Neural cell (in vitro differentiated cells): ENCODE measurements at regions not wholly inside any gene's neighbourhood (a gene's known extent, or its start where the extent isn't known, plus 50 kb on each side); places are given as distances from the start of the nearest gene placed in this dataset.

Source experiments
- EP300 ChIP-seq: fragments of 450-650 bp; conservative IDR thresholded peaks from 2 replicates; pipeline ENCODE4 v1.6.1; 2014; ENCODE audit warnings: antibody characterized with exemption, mild to moderate bottlenecking, moderate library complexity; ENCODE audit not compliant: poor library complexity, severe bottlenecking
- EZH2 ChIP-seq: fragments of 200-600, 300-800 bp; shearing (Covaris generic), sonication (generic); IDR thresholded peaks from 2 replicates; pipeline ENCODE4 v1.6.1; 2014; ENCODE audit warnings: antibody characterized with exemption, low read length, borderline replicate concordance, mild to moderate bottlenecking; ENCODE audit not compliant: insufficient read depth, poor library complexity, severe bottlenecking
- MXI1 ChIP-seq: fragments of 450-650 bp; conservative IDR thresholded peaks from 2 replicates; pipeline ENCODE4 v1.6.1; 2014; ENCODE audit warnings: antibody characterized with exemption, mild to moderate bottlenecking; ENCODE audit not compliant: poor library complexity, severe bottlenecking
- POLR2AphosphoS5 ChIP-seq: IDR thresholded peaks from 2 replicates; pipeline ENCODE4 v1.6.1; 2012
- RAD21 ChIP-seq: fragments of 450-650 bp; conservative IDR thresholded peaks from 2 replicates; pipeline ENCODE4 v1.6.1; 2014; ENCODE audit warnings: antibody characterized with exemption, mild to moderate bottlenecking, moderate library complexity
- REST ChIP-seq: IDR thresholded peaks from 2 replicates; pipeline ENCODE4 v1.6.1; 2012; ENCODE audit warnings: borderline replicate concordance
- SMC3 ChIP-seq: fragments of 450-650 bp; conservative IDR thresholded peaks from 2 replicates; pipeline ENCODE4 v1.6.1; 2014; ENCODE audit warnings: antibody characterized with exemption, mild to moderate bottlenecking, moderate library complexity; ENCODE audit not compliant: poor library complexity
- TAF1 ChIP-seq: IDR thresholded peaks from 2 replicates; pipeline ENCODE4 v1.6.1; 2012; ENCODE audit warnings: low read depth
- TF ChIP-seq, protein P1 (sequence below): fragments of 450-650 bp; IDR thresholded peaks from 2 replicates; pipeline ENCODE4 v1.5.1; 2014; ENCODE audit warnings: antibody characterized with exemption, mild to moderate bottlenecking, moderate library complexity; ENCODE audit not compliant: poor library complexity, severe bottlenecking

DNA sequence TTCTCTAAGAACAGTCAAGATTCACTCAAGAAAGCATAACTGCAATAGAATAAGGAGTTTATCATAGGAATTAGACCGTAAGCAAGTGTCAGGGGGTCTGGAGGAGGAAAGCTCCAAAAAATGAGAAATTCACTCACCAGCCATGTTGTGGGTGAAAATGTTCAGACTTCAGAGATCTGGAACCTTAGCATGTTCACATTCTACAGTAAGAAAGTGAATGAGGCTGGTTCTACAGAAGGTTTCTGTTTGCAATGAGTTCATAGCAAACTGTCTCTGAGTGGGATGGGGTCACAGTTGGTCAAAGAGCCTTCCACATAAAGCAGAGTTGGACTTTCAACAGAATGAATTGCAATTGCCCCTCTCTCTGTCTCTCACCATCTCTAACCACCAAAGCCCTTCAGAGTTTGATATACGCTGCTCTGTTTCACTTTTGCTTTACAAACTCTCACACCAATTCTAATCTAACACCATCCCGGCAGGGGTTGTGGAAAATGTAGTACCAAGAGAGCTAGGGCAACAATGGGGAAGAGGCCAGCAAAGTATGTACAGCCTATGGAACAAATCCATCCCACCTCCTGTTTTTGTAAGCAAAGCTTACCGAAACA lies 581.8 kb upstream of the UBE2E2 start:
- TF ChIP-seq, protein P1, sequence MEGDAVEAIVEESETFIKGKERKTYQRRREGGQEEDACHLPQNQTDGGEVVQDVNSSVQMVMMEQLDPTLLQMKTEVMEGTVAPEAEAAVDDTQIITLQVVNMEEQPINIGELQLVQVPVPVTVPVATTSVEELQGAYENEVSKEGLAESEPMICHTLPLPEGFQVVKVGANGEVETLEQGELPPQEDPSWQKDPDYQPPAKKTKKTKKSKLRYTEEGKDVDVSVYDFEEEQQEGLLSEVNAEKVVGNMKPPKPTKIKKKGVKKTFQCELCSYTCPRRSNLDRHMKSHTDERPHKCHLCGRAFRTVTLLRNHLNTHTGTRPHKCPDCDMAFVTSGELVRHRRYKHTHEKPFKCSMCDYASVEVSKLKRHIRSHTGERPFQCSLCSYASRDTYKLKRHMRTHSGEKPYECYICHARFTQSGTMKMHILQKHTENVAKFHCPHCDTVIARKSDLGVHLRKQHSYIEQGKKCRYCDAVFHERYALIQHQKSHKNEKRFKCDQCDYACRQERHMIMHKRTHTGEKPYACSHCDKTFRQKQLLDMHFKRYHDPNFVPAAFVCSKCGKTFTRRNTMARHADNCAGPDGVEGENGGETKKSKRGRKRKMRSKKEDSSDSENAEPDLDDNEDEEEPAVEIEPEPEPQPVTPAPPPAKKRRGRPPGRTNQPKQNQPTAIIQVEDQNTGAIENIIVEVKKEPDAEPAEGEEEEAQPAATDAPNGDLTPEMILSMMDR, result no peak
- no peak for TF ChIP-seq RAD21
- no peak for TF ChIP-seq SMC3
- no peak for TF ChIP-seq REST
- no peak for TF ChIP-seq EP300
- TF ChIP-seq MXI1, result no peak
- no peak for TF ChIP-seq EZH2
- no peak for TF ChIP-seq POLR2AphosphoS5
- TF ChIP-seq TAF1, result no peak
